Transverse colon (tissue), 3 donors: ENCODE measurements at regions not wholly inside any gene's neighbourhood (a gene's known extent, or its start where the extent isn't known, plus 50 kb on each side); places are given as distances from the start of the nearest gene placed in this dataset.

Experiments used
- POLR2A ChIP-seq: fragments of 450-650 bp; IDR thresholded peaks from one replicate; pipeline ENCODE4 v1.6.1; 2016; ENCODE audit warnings: antibody characterized with exemption, mild to moderate bottlenecking, moderate library complexity
- POLR2AphosphoS5 ChIP-seq, 3 donors: sonication (generic); formaldehyde crosslinking; IDR thresholded peaks; one replicate each; pipeline ENCODE4 v1.6.1; 2016; ENCODE audit warnings: antibody characterized with exemption in 3 of 3

DNA sequence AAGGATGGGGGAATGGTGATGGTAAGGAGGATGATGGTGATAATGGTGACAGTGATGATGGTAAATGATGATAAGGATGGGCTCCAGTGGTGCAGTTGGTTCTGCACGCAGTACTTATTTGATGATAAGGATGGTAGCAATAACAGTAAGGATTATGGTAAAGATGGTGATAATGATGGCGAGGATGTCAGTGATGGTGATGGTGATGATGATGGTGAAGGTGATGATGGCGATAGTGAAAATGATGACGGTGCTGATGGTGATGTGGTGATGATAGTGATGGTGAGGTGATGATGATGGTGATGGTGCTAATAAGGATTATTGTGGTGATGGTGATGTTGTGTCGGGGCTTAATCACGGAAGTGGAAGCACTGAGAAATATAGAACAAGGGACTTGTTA, 103.7 kb downstream of the C16orf95 start:
- TF ChIP-seq POLR2A (no peak), POLR2AphosphoS5 (IDR thresholded peaks at IDR 0.05) (no peak)
